HG02759 (cell line): ENCODE measurements at regions not wholly inside any gene's neighbourhood (a gene's known extent, or its start where the extent isn't known, plus 50 kb on each side); places are given as distances from the start of the nearest gene placed in this dataset.
A peak's percentile ranks its signal among the peaks of the same experiment; 100 is the strongest.

Experiments
- ATAC-seq: cut with Tn5 transposase; IDR thresholded peaks from one replicate; pipeline ENCODE4 v1.9.1; 2021; ENCODE audit warnings: mild to moderate bottlenecking, moderate library complexity; ENCODE audit not compliant: unreplicated experiment

DNA sequence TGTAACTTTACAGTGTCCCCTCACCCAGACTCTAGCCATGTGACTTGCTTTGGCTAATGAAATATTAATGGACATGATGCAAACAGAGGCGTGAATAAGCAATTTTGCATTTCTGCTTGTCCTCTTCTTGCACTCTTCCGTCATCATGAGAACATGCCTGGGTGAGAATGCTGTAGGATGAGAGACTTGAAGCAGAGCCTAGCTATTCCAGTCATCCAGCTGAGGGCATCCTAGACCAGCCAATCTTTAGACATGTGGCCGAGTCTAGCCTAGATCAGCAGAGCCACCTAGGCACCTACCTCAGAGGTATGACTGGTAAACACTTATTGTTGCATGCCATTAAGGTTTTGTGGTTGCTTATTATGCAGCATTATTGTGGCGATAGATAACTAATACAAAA is 450.5 kb upstream of the AZI2 start:
- ATAC-seq: no peak

GRCh38 chr3:28800203-28800602 is 451.6 kb upstream of the AZI2 start:
- no peak for ATAC-seq

- ATAC-seq: no peak
Measured at GRCh38 chr3:28808068-28808467, 459.4 kb upstream of the AZI2 start.

- no peak for ATAC-seq
Measured at GRCh38 chr3:28816017-28816416, 464.9 kb upstream of the RBMS3 start.

GRCh38 chr3:28824316-28824715 is 456.6 kb upstream of the RBMS3 start:
- no peak for ATAC-seq

- no peak for ATAC-seq
Measured at GRCh38 chr3:28826840-28827239, 454.0 kb upstream of the RBMS3 start.

- ATAC-seq: no peak
Measured at GRCh38 chr3:28835249-28835648, 445.6 kb upstream of the RBMS3 start.

DNA sequence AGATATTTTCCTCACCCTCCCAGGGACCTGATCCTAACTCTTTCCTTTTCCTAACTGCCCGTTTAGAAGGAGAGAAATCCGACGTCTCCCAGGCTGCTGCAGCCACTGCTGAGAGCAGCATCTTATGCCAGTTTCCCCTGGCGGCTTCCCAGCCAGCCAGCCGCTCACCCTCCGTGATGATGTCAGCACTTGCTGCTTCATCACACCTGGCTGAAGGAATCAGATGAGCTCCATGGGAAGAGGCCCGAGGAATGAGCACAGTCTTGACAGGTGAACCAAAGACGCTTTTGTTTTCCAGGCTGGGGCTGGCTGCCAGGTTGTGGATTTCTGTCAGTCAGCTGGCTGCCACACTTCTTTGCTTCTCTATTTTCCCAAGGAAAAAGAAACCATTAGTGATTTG is 445.1 kb upstream of the RBMS3 start:
- no peak for ATAC-seq

GRCh38 chr3:28836199-28836598 is 444.7 kb upstream of the RBMS3 start:
- no peak for ATAC-seq

GRCh38 chr3:28840976-28841376 is 439.9 kb upstream of the RBMS3 start:
- ATAC-seq: peak; percentile 87

GRCh38 chr3:28841441-28841840 is 439.4 kb upstream of the RBMS3 start:
- ATAC-seq: peak; percentile 24

GRCh38 chr3:28844298-28845005 is 436.4 kb upstream of the RBMS3 start:
- ATAC-seq: no peak

GRCh38 chr3:28845006-28845324 is 435.9 kb upstream of the RBMS3 start:
- no peak for ATAC-seq

DNA sequence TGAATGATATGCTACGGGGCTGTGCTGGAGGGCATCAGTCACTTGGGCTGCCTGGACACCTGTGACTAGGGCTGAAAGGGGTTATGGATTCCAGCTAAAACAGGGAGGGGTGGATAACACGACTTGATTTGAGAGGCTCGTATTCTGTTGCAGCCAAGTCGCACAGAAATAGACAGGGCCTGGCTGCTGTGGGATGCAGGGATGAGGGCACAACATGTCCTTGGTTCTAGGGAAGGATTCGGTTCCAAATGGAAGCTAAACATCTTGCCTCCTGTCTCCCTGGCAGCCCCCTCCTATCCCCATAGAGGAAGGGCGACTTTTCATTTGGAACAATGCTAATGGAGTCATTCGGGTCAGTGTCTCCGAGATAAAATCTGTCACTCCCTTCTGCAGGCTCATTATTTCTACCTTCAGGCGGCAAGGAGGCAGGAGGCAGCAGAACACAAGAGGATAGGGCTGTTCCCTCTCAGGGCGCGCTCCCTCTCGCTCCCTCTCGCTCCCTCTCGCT is 433.8 kb upstream of the RBMS3 start:
- ATAC-seq: no peak

- no peak for ATAC-seq
Measured at GRCh38 chr3:28847736-28848135, 433.1 kb upstream of the RBMS3 start.

DNA sequence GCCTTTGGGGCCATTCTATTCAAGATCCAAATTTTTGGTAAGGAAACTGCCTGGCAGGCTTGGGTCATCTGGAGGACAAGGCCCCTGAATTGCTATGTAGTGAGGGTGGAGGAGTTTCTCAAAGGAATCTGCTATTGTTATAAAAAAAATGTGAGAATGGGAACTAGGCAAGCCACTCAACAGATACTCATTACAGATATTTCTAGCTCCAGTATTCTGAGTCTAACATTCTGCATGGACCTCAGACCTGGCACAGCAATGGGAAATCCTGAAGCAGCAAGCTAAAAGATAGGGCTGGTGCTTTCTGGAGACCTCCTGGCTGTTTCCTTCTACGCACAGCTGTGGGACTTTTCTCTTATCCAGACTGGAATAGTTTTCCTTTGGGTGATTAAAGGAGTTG is 430.7 kb upstream of the RBMS3 start:
- ATAC-seq: no peak

- no peak for ATAC-seq
Measured at GRCh38 chr3:28853830-28854229, 427.0 kb upstream of the RBMS3 start.

GRCh38 chr3:28856796-28857195 is 424.1 kb upstream of the RBMS3 start:
- ATAC-seq: no peak

- no peak for ATAC-seq
Measured at GRCh38 chr3:28859897-28860296, 421.0 kb upstream of the RBMS3 start.

DNA sequence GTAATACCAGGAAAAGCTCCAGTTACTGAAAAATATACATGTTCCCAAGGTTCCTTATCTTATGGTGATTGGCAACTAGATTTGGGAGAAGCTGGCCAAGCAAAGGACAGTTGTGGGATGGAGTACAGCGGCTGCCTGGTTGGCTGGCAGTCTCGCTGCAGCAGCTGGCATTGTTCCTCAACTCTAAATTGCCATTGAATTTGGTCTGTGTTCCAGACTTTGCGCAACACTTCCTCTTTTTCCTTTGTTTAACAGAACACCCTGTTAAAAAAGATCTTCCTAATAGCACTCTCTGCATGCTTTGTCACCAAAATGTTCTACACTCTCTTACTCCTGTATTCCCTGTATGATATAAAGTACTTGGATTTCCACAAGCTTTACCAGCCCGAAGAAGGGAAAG is 420.6 kb upstream of the RBMS3 start:
- no peak for ATAC-seq

- no peak for ATAC-seq
Measured at GRCh38 chr3:28863186-28863585, 417.7 kb upstream of the RBMS3 start.

DNA sequence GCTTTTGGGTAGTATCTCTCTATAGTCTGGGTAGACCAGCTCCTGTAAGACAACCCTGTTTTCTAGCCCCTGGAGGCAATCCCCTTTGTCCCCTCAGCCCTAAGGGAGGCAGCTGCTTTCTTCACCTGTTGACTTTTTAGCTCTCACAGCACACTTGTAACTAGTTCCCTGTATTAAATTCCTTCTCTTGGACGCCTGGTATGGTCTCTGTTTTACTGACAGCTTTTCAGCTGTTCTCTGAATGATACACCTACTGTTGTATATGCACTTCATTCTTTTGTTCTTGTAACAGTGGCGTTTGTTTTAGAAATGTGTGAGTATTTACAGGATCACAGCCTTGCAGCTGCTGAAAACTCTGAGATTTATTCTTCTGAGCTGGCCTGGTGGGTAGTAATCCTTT is 413.0 kb upstream of the RBMS3 start:
- ATAC-seq: no peak

- ATAC-seq: no peak
Measured at GRCh38 chr3:28868897-28869296, 412.0 kb upstream of the RBMS3 start.
